ENCODE measurements at regions not wholly inside any gene's neighbourhood (a gene's known extent, or its start where the extent isn't known, plus 50 kb on each side); places are given as distances from the start of the nearest gene placed in this dataset.

DNA sequence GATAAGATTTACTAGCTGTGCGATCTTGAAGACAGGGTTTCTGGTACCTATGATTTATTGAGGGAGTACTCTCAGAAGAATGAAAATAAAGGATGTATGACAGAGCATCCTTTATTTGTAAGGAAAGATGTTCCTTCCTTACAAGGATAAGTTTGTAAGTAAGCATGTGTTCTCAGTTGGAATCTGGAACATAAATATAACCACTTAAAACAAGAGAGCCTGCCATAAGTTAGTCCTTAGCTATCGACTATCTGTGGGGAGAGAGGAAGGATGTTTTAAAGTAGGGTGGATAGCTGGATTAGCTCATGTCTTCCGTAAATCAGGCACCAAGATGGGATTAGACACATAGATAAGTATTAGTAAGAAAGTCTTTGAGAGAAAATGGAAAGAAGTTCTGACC is 192.6 kb upstream of the CARD18 start:
- no peak for DNase-seq (ENCODE audit: low read depth in 3 of 3)

DNA sequence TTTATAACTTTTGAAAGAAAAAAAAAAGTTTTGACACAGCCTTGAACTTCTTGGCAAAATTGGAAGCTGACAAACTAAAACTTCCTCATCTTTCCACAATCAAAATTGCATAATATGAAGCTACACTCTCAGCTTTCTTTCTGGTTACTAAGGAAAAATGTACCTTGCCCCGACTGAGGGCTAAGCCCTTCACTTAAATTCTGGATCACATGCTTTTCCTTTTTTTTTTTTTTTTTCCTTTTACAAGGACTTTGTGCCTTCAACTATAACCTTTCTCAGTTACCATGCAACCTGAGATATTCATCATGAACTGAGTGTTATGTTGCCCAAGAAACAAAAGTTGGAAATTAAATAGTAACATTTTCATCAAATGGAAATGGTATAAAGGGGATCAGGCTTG is 188.5 kb upstream of the CARD18 start:
- no peak for DNase-seq (ENCODE audit: low read depth in 3 of 3)

DNA sequence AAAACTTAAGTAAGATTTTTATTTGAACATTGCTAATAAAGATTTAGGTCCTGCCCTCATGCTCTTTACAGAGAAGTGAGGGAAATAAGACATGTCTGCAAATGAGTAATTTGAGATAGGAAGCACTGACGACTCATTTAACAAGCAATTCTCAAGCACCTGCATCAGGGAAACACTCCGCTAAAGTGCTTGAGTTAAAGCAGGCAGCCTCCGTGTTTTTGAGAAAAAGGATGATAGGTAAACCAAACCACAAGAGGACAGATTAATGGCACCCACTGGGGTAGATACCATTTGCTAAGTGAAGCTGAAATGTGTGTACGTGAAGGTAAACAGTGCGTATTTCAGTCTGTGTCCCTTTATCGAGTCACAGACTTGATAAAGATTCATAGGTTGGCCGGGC is 184.6 kb upstream of the CARD18 start:
- no peak for DNase-seq (ENCODE audit: low read depth in 3 of 3)

DNA sequence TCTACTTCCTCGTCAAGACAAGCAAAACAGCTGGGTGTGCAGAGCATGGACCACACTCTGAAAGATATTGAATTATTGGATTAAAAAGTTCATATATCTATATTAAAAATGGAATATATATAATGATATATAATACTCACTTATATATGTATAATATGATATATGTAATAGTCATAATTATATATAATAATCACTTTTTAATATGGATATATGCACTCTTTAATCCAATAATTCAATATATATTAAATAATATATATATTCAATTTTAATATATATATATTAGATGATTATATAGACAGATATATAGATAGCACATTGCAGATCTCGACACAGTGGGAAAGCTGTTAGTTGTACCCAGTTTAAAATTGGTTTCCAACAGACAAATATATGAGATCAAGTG is 182.1 kb upstream of the CARD18 start:
- DNase-seq (ENCODE audit: low read depth in 3 of 3), result no peak

DNA sequence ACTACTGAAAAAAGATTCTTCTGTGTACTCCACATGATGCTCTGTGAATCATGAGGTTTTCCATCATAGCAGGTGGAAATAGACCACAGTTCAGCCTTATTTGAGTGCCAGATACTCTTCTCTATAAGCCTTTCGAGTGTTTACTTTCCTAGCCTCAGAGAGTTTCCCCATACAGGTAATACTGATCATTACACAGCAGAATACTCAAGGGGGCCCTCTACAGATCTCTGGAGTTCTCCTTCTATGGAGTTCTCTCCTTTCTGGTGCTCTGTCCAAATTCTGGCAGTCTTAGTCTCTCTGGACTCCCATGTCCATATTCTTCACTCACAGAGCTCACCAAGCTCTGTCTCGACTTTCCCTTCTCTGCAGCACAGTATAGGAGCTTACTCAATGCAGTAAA is 175.7 kb upstream of the CARD18 start:
- no peak for DNase-seq (ENCODE audit: low read depth in 3 of 3)

DNA sequence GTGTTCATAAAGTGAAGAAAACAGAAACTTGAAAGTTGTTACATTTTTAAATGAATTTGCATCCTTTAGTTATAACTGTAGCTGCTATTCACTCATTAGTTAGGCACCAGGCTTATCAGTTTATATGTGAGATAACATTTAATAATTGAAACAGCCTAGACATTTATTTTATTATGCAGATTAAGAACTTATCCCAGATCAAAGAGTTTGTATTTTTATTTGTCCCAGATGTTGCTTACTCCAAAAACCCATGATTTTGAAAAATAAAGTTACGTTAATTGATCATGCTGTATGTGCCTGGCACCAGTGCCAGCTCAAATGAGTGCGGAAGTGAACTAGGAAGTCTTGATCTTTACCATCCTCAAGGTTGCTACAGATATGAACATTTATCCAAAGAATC is 172.7 kb upstream of the CARD18 start:
- DNase-seq (ENCODE audit: low read depth in 3 of 3), result no peak

DNA sequence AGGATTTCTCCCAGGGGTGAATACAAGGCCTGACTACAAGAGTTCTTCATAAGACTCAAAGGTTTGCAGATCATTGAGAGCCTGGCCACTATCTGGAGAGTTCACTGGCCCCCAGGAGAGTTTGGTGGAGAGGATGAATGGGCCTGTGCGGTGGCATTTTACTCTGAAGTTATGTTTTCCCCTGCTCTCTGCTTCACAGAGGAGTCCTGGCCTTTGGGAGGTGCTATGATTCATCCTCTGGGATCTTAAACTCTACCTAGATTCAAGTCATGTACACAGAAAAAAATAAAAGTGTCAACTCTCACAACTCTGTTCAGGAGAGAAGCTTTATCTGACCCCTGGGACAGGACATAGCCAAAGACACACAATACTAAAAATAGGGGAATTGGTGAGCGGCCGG is 159.1 kb upstream of the CARD18 start:
- no peak for DNase-seq (ENCODE audit: low read depth in 3 of 3)

DNA sequence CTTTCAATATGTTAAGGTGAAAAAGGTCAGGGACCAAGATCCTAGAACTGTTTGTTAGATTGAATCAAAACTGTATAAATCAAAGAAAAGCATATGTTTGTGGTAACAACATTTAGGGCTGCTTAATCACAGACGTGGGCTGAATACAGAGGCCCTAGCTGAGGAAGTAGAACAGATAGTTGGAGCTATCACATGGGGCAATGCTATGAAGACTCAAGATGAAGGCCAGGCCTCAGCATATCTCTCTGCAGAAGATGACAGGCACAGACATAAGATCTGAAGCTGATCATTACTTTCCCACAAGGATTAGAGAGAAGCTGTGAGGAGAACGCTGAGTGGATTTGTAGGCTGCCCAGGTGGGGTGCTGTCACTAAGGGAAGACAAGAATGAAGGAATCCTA is 158.6 kb upstream of the CARD18 start:
- DNase-seq (ENCODE audit: low read depth in 3 of 3), result no peak

DNA sequence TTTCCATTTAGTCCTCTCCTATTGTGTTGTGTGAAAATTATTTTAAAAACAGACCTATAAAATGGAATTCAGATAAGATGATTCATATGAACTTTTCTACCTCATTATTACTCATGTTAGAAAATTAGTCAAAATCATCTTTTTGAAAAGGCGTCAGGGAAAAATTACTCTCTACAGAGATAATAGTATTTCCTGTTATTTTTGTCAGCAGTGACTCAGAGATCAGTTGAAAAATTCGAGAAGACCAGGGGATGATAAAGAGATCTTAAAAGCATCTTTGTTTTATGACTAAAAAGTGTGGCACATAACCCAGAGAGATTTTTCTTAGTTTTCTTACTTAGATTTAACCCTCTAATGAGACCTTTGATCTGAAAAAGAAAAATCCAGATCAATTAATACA is 157.9 kb upstream of the CARD18 start:
- no peak for DNase-seq (ENCODE audit: low read depth in 3 of 3)

DNA sequence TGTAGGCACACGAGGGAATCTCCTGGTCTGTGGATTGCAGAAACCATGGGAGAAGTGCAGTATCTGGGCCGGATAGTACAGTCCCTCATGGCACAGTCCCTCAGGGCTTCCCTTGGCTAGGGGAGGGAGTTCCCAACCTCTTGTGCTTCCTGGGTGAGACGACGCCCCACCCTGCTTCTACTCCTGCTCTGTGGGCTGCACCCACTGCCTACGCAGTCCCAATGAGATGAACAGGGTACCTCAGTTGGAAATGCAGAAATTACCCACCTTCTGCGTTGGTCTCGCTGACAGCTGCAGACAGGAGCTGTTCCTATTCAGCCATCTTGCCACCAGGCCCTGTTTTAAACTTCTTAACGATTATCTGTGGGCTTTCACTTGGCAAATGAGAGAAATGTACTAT is 157.2 kb upstream of the CARD18 start:
- DNase-seq (ENCODE audit: low read depth in 3 of 3), result no peak

DNA sequence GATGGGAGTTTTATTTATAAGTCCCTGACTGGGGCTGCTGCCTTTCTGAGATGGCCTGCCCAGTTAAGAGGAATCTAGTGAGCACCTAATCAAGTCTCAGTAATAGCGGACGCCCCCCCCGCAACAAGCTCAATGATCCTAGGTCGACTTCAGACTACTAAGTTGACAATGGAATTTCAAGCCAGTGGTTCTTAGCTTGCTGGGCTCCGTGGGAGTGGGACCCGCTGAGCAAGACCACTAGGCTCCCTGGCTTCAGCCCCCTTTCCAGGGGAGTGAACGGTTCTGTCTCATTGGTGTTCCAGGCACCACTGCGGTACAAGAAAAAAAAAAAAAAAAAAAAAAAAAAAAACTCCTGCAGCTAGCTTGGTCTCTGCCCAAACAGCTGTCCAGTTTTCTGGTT is 156.8 kb upstream of the CARD18 start:
- DNase-seq (ENCODE audit: low read depth in 3 of 3), result no peak

DNA sequence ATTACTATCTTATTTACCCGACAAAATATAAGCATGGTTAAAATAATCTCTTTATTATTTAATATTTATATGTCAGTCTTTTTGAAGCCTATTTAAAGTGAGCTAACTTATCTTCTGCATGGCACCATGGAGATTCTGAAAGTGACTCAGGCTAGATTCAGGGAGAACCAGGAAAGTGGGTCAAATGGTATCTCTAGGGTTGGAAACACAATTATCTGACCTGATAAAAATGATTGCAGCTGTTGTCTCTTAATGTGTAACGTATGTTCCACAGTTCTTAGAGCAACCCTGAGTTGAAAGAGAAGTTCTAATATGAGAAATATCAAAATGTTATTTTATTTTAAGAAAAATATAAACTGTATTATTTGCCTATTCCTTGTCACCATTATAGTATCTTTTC is 143.1 kb upstream of the CARD18 start:
- DNase-seq (ENCODE audit: low read depth in 3 of 3), result no peak

DNA sequence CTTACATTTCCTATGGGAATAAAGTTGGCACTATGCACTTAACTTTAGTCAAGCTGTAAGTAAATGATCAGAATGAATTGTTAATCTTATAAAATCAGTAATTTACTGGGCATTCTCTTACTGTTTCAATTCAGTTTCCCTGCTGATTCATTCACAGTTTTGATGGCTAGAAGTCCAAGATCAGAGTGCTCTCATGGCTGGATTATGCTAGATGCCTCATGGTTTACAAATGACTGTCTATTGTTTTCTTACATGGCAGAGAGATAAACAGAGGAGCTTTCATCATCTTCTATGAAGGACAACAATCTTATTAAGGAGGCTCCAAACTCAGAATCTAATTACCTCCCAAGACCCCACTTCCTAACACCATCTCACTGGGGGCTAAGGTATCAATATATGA is 135.1 kb upstream of the CARD18 start:
- DNase-seq (ENCODE audit: low read depth in 3 of 3), result no peak

DNA sequence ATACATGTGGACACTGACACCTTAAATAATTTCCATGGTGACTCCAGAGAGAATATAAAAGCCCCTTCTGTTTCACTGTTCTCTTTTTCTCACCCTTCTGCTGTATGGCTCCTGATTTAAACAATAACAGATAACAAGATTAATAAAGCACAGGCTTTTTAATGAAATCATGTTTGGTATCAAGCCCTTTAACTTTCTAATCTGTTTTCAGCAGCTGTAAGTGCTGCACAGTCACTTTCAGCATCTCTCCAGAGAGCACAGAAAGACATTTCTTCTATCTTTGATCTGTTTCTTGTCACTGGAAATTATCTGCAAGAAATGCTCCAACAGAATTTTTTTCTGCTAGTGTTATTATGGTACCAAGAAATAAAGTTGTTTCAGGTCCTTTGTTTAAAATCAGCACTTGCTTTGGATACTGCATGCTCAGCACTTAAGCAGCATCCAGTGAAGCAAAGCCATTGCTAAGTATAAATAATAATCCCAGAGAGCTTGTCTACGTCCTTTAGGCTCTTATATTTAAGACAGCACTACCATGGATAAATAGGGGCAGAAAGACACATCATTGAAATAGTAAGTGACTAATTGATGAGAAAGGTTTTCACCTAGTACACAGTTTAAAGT is 134.2 kb upstream of the CARD18 start:
- no peak for DNase-seq (ENCODE audit: low read depth in 3 of 3)

DNA sequence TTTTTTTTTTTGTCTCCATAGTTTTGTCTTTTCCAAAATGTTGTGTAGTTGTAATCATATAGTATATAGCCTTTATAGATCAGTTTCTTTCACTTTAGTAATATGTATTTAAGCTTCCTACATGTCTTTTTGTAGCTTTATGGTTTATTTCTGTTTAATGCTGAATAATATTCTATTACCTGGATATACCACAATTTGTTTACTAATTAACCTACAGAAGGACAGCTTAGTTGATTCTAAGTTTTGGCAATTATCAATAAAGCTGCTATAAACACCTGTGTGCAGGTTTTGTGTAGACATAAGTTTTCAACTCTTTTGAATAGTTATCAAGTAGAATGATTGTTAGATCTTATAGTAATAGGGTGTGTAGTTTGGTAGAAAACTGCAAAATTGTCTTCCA is 130.3 kb upstream of the CARD18 start:
- no peak for DNase-seq (ENCODE audit: low read depth in 3 of 3)

DNA sequence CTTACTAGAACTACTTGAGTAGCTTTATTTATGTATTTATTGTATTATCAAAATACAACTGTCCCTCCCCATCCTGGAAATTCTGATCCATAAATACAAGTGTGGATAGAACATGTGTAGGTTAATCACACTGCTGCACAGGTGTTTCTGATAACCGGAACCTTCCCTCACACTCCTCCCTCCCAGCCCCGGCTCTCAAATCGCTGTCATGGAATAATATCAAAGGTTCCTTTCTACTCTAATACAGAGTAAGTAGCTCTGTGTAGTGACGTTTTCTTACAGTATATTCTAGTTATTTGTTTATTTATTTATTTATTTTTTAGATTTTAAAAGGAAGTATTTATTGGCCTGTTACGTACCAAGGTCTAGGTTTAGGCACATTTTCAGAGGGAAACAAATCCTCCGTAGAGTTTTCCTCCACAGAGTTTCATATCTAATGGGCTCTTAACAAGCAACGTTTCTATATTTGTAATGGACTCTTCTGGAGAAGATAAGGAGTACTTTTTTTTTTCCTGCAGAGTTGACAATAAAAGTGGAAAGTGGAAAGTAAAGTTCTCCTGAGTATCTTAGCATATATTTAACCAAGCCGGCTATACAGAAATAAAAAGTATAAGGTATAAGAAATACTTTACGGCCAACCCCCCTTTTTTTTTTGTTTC is 129.0 kb upstream of the CARD18 start:
- DNase-seq (ENCODE audit: low read depth in 3 of 3), result no peak

DNA sequence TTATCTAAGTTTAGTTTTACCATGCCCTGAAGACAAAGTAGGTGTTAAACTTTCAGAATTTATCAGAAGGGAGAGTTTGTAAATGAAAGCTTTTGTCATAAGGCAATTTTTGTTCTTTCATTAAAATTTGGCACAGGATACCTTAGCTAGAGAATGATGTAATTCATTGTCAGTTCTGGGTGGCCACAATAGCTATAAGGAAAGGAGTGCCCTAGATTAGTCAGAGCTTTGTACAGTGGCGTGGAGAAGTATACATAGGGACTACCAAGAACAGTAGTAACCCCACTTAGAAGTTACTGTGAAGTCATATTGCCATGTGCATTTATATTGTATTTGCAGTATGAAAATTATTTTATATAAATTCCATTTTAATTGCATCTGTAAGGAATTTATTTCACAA is 126.3 kb upstream of the CARD18 start:
- no peak for DNase-seq (ENCODE audit: low read depth in 3 of 3)

DNA sequence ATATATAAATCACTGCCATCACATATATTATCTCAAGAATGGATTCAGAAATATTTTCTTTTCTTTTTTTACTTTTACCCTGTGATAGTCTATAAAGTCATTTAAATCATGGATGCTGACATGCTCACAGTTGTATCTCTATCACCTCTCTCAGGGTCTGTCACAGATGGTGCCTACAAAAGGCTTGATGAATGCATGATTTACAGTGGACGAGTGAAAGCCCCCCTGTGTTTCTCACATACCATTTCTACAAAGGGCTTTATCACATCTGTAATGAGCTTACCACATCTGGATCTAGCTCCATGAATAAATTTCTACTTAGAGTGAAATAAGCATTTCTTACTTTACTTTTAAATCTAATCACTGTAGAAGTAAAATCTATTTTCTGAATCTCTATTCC is 121.4 kb upstream of the CARD18 start:
- DNase-seq (ENCODE audit: low read depth in 3 of 3), result no peak

DNA sequence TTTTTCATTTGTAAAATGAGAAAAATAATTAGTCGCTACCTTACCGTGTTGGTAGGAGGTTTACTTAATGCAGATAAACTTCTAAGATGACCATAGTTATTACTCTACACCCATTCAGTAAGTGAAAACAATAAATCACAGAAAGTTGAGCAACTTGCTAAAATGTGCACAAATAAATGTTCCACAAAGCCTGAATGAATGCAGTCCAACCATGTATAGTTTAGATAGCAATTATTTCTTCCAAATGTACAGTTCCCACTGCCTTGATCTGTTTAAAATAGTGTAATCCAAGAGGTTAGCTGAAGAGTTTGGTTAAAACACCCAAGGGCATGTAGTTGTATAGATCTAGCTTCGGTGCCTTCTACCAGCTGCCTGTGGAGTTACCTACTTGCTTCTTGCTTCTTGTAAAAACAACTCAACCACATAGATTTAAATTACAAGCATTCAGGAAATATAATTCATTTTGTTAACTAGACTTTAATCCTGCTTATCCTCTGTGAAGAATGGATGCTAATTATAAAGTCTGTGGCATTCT is 106.3 kb upstream of the CARD18 start:
- no peak for DNase-seq (ENCODE audit: low read depth in 3 of 3)

DNA sequence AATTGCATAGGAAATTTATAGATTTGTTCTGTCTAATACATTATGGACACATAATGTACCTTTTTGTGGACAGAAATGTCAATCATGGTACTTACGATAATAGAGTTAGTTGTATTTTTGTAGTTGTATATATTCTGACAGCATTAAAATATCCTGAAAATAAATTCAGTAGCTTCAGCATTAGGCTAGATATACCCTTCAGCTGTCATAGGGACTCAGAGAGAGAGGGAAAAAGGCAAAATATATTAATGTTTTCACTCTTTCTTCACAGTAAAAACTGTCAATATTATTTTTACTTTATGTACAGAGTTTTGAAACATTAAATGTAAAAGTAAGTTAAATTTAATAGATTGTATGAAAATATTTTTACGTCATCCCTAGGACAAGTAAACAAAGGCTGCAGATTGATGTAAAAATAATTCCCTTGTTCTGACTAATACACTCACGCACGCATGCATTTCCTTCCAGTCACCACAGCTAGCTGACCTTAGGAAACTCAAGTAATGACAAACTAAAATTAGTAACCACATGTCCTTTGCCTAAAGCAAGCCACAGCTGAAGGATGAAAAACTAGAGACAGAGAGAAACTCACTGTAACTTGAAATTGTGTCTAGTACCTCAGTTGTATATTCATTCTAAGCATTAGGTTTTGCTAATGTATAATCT is 104.7 kb upstream of the CARD18 start:
- DNase-seq (ENCODE audit: low read depth in 3 of 3), result no peak

DNA sequence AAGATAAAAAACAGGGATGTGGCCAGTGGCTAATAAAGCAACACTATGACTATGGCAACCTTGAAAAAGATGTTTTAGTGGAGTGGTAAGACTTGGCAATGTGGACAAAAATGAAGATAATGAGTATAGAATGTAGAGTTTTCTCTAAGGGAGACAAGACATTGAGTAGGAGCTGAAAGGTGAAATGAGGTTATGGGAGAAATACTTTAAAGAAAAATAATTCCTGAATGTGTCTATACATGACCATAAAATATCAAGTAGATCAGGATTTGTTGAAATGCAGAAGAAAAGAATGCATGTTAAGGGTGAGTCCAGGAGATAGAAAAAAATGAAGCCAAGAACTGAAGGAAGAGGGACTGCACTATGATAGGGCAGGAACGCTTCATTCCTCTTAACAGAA is 101.6 kb upstream of the CARD18 start:
- no peak for DNase-seq (ENCODE audit: low read depth in 3 of 3)

DNA sequence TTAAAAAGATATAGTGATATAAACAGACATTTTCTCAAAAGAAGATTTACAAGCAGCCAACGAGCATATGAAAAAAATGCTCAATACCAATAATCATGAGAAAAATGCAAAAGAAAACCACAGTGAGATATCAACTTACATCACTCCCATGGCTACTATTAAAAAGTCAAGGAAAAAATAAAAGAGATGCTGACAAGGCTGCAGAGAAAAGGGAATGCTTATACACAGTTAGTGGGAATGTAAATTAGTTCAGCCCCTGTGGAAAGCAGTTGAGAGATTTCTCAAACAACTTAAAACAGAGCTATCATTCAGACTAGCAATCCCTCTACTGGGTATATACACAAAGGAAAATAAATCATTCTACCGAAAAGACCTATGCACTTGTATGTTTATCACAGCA is 97.1 kb upstream of the CARD18 start:
- DNase-seq (ENCODE audit: low read depth in 3 of 3), result no peak

DNA sequence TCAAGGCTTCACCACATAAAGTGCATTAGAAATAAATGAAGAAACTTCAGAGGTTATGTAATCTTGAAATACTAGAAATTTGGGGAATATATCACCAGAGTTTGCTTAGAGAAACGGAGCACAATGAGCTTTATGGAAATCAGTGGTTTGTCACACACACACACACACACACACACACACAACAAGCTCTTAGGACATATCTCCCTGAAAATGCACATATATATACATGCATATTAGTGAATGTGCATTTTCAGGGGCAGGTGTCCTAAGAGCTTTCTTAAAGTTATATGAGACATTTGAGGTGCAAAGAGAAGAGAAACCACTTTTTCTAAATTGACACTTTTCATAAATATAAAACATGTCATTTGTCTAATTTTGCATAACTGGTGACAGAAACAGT is 93.7 kb upstream of the CARD18 start:
- DNase-seq (ENCODE audit: low read depth in 3 of 3), result no peak

Data from stimulated activated CD4-positive, alpha-beta T cell treated with anti-CD3 and anti-CD28 coated beads, TNF-alpha, amount 100 ng/mL, for 48 hours (primary cell).